GM21723 (cell line): ENCODE measurements at regions not wholly inside any gene's neighbourhood (a gene's known extent, or its start where the extent isn't known, plus 50 kb on each side); places are given as distances from the start of the nearest gene placed in this dataset.
"Not testable (repeated sequence)": the region's sequence is repeated elsewhere in the genome, so short reads cannot be mapped to it uniquely, and the experiment has no call there.

Experiments used
- ATAC-seq: cut with Tn5 transposase; IDR thresholded peaks from one replicate; pipeline ENCODE4 v1.9.1; 2021; ENCODE audit warnings: mild to moderate bottlenecking, moderate library complexity; ENCODE audit not compliant: unreplicated experiment

DNA sequence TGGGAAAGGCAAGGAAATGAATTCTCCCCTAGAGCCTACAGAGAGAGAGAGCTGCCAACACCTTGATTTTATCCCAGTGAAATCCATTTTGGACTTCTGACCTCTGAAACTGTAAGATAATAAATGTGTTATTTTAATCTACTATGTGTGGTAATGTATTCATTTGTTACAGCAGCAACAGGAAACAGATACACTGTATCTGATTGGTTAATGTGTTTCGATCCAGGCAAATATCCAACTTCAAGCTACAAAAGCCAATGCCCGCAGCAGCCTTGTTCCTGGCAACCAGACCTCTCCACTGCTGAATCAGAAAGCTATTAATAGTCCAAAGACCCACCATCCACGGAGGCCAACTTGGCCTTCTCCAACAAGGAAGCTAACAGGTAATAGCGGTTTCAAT is 318.1 kb downstream of the PTTG2 start:
- no peak for ATAC-seq

DNA sequence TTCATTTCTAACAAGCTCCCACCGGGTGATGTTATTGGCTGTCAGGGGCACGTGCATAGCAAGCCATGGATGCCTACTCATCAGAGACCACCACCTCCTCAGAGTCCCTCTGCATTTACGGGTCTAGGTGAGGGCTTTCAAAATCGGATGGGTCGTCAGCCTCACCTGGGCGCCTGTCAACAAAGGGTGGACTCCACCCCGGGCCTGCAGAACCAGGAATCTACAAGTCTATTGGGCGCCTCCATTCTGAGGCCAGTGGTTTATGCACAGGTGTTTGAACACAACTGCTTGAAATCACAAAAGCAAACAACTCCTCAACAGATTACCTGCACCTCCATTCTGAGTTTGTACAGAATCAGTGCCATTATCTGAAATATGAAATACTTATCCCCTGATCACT is 318.9 kb downstream of the PTTG2 start:
- ATAC-seq: no peak

DNA sequence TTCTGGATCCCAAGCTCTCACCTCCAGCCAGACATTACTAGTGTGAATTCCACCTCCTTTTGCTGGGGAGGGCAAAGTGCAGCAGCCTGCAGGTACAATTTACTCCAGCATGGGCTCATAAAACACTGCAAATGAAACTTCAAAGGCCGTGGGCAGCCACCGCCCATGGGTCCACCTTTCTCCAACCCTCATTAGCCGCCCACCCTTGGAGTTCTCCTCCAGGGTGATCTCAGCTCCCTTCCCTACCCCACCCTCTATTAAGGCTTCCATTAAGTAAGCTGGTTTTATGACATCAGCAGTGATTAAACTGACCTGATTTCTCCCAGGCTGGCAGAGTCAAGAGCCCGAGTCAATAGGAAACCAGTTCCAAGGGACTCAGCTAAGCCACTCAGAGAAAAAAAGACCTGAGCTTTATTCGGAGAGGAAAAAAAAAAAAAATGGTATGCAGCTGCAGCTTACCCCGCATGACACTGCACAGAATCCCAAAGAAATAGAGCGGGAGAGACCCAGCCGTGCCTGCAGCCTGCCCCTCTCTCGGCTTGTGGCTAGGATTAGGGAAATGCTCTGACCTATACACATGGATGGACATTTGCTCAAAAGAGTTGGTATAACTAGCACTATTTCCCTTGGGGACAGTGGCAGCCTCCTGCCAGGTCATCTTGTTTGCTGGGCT is 319.6 kb downstream of the PTTG2 start:
- ATAC-seq: no peak

DNA sequence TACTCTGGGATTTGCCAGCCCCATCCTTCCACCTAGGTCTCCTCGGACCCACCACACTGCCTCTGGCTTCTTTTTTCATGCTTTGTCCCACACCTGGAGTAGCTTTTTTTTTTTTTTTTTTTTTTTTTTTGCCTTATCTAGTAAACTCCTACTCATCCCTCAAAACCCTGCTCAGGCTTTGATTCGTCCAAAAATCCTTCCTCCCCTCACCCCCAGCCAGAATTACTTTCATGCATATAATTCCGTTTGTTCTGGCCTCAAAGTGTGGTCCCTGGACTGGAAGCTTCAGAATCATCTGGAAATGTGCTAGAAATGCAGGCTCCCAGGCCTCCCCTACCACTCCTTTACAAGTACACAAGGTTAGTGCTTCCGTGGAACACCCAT is 320.1 kb downstream of the PTTG2 start:
- no peak for ATAC-seq

DNA sequence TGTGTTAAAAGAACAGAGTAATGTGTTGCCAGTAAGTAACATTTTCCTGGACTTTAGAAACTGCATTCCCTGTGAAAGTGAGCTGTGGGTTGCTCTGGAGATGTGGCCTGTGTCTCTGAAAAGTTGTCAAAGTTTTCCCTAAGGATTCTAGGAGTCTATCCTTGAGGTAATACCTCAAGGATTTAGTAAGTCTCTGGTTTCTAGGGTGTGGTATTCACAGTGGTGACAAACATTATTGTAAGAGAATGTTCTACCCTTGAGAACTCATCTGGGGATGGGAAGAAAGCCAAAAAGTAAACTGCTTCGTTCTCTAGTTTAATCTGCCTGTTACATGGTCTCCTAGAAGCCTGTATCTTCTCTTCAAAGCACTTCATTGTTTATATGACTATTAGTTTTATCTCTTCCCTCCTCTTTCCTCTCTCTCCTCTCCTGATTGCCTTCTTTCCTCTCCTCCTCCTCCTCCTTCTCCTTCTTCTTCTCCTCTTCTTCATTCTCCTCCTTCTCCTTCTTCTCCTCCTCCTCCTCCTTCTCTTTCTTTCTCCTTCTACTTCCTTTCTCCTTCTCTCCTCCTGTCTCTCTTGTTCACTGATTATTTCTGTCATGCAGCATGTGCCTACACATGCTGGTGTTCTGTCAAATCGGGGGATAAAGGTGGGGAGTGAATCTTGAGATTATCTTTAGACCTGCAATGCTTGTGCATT is 321.3 kb downstream of the PTTG2 start:
- no peak for ATAC-seq

GRCh38 chr4:38283724-38284123 is 323.5 kb downstream of the PTTG2 start:
- no peak for ATAC-seq

DNA sequence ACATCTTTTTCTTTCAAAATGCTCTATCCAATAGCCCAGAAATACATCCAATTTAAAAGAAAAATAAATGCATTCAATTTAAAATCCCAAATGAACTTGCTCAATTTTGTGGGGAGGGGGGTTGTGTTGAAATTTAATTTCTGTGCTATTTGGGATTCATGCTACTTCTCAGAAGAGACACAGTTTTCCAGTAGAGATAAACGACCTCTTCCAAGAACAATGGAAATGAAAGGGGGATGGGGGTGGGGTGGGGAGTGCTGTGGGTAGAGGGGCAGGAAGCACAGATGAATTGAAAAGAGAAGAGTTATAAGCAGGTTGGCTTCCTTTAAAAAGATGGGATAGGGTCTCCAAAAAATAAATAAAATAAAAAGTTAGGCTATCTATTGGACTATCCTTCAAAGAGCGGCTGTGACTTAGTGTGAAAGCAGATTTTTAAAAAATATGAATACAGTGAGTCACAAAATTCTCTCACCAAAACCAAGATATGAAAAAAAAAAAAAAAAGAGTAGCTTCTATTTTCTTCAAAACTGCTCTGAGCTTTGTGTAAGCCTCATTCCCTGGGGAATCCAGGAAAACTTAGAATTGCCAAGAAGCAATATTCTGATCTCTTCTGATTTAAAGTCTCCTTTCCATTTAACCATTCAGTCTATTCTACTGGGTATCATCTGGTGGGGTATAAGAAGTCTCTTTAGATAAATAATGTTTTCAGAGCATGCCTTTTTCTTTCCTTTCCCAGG is 324.3 kb downstream of the PTTG2 start:
- ATAC-seq: no peak

GRCh38 chr4:38287101-38287851 is 327.1 kb downstream of the PTTG2 start:
- ATAC-seq: no peak

GRCh38 chr4:38289553-38289952 is 329.4 kb downstream of the PTTG2 start:
- no peak for ATAC-seq

- no peak for ATAC-seq
Measured at GRCh38 chr4:38290366-38290765, 330.2 kb downstream of the PTTG2 start.

- ATAC-seq: no peak
Measured at GRCh38 chr4:38290914-38291313, 330.7 kb downstream of the PTTG2 start.

DNA sequence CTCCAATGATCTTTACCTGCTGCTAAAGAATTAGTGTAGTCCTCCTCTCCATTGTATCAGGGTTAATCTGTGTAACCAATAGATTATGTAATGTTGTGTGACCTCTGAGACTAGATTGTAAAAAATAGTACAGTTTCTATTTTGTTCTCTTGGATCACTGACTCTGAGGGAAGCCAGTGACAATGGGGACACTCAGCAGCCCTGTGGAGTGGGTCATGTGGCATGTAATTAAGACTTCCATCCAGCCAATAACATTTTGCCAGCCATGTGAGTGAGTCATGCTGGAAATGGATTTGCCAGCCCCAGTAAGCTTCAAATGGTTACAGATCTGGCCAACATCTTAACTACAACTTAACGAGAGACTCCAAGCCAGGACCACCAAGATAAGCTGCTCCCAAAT is 332.3 kb downstream of the PTTG2 start:
- ATAC-seq: no peak

DNA sequence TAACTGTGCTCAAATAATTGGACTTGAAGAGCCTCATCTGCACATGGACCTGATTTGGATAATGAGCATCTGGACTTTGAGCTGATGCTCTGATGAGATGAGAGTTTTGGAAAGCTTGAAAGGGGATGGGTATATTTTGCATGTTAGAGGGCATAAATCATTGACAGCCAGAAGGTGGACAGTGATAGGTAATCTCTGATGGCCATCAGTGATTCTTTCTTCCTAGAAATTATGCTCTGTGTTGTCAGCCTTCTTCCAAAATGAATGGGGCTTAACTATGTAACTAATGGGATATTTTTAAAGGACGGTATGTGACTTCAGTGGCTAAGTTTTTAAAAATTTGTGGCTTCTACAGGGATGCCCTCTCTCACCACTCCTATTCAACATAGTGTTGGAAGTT is 334.0 kb downstream of the PTTG2 start:
- no peak for ATAC-seq

- ATAC-seq: no peak
Measured at GRCh38 chr4:38297061-38297460, 336.9 kb downstream of the PTTG2 start.

DNA sequence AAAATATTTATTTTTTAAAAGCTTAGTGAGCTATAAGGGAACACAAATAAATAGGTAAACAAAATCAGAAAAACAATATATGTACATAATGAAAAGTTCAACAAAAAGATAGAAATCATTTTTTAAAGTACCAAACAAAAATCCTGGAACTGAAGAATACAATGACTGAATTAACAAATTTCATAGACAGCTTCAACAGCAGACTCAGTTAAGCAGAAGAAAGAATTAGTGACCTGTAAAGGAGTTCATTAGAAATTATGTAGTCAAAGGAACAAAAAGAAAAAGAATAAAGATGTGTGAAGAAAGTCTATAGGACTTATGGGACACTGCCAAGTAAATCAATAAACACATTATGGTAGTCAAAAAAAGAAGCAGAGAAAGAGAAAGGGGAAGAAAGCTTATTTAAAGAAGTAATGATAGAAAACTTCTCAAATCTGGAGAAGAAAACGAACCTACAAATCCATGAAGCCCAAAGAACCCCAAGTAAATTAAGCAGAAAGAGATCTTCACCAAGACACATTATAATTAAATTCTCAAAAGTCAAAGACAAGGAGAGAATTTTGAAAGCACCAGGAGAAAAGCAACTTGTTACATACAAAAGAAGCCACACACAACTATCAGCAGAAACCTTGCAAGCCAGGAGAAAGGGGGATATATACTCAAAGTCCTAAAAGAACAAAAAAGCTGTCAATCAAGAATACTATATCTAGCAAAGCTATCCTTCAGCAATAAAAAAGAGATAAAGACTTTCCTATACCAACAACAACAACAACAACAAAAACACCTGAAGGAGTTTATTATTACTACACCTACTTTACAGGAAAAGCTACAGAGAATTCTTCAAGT is 338.9 kb downstream of the PTTG2 start:
- ATAC-seq: no peak

- no peak for ATAC-seq
Measured at GRCh38 chr4:38302910-38303309, 342.7 kb downstream of the PTTG2 start.

GRCh38 chr4:38304460-38304859 is 344.3 kb downstream of the PTTG2 start:
- not testable (repeated sequence) for ATAC-seq

DNA sequence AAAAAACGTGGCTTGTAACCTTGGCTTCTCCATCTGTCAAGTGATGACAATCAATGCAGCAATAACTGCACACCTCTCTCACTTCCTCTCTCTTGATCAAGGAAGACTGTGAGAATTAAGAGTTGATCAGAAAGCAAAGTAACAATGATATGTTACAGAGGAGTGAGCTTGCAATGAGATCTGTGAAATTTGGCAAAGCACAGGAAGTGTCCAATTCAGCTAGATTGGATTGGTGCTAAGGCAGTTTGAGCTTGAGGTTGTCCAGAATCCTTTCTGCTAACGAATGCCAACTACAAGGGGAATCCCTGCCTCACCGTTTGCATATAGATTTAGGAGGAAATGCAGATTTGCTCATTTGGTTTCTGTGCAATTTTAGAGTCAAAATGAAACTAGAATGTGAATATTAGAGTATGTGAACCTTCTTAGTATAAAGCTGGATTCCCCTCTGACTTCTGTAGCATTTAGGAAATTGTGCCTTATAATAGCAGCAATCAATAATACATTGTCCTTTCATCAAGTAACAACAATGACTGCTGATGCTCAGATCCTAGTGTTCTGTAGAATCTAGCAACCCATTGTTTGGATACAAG is 346.4 kb downstream of the PTTG2 start:
- ATAC-seq: peak; percentile 58

DNA sequence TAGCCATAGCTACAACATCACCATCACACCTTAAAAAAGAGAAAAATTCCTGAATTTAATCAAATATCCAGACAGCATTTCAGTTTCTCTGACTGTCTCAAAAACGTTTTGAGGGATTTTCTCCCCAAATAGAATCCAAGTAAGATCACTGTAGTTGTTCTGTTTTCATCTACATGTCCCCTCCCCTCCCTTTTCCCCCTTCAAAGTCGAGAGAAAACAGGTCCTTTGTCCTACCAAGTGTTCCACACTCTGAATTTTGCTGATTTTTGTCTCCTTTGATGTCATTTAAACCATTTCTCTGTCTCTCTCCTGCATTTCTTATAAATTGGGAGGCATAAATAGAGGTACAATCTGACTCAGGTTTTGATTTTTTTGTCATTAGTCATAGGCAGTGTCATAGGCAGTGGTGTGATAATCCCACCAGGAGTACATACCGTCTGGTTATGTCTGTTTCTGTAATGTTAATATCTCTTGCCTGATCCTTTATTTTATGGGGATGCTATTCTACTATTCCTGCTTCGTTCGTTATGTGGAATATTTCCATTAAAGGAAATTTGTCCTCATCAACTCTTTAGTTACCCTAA is 348.6 kb downstream of the PTTG2 start:
- ATAC-seq: no peak

GRCh38 chr4:38309471-38309870 is 349.3 kb downstream of the PTTG2 start:
- no peak for ATAC-seq
